HUES64 (cell line): ENCODE measurements at regions not wholly inside any gene's neighbourhood (a gene's known extent, or its start where the extent isn't known, plus 50 kb on each side); places are given as distances from the start of the nearest gene placed in this dataset.
A peak's percentile ranks its signal among the peaks of the same experiment; 100 is the strongest.
"Not testable (repeated sequence)": the region's sequence is repeated elsewhere in the genome, so short reads cannot be mapped to it uniquely, and the experiment has no call there.

Experiments used
- H3K27ac ChIP-seq: 2 replicates; pipeline ENCODE4 v1.7.0; 2013; ENCODE audit warnings: low read depth, low read length, inconsistent platforms
- H3K27me3 ChIP-seq: 2 replicates; pipeline ENCODE4 v1.6.1; 2013; ENCODE audit warnings: mild to moderate bottlenecking, low read length; ENCODE audit not compliant: insufficient read depth
- H3K36me3 ChIP-seq: 2 replicates; pipeline ENCODE4 v1.6.1; 2013; ENCODE audit warnings: mild to moderate bottlenecking, low read length; ENCODE audit not compliant: insufficient read depth
- H3K4me1 ChIP-seq: 2 replicates; pipeline ENCODE4 v1.6.1; 2013; ENCODE audit warnings: mild to moderate bottlenecking, low read length, moderate library complexity; ENCODE audit not compliant: insufficient read depth
- H3K4me3 ChIP-seq: 2 replicates; pipeline ENCODE4 v1.5.1; 2013; ENCODE audit warnings: mild to moderate bottlenecking, low read length, moderate library complexity
- H3K9ac ChIP-seq: 2 replicates; pipeline ENCODE4 v1.6.1; 2013; ENCODE audit warnings: mild to moderate bottlenecking, low read depth, low read length
- H3K9me3 ChIP-seq: 2 replicates; pipeline ENCODE4 v1.6.1; 2013; ENCODE audit warnings: low read depth, low read length; ENCODE audit not compliant: insufficient read depth
- WGBS: fragments of 150-250, 120-280 bp; methylation state at CpG from one replicate; pipeline ENCODE4 v1.1.7; 2013; ENCODE audit warnings: missing lambda C conversion rate; 5-methylcytosine and 5-hydroxymethylcytosine counted together

- no peak overlapping the region for H3K27ac ChIP-seq
These were observed 418.6 kb upstream of the GRAMD2B start for GRCh38 chr5:126004636-126005035.

GRCh38 chr5:126007841-126008240 is 415.4 kb upstream of the GRAMD2B start:
- Histone ChIP-seq H3K9me3 (no peaks in the 10 kb centered on the region), H3K9ac (no peak overlapping the region), H3K27me3 (no peaks in the 10 kb centered on the region), H3K27ac (no peak overlapping the region), H3K36me3 (no peaks in the 10 kb centered on the region), H3K4me1 (peaks cover 26% of the 10 kb centered on the region), H3K4me3 (no peak overlapping the region)
- WGBS = 100% methylated on average over 1 of the region's 1 CpG

More at GRCh38 chr5:126004636-126005035, 418.6 kb upstream of the GRAMD2B start:
- Histone ChIP-seq H3K9ac (no peak overlapping the region), H3K4me3 (no peak overlapping the region), H3K27me3 (no peaks in the 10 kb centered on the region), H3K36me3 (no peaks in the 10 kb centered on the region), H3K9me3 (no peaks in the 10 kb centered on the region), H3K4me1 (peaks cover 25% of the 10 kb centered on the region; the same call in 1 of the 2 replicates)
- 91% methylated on average over 2 of the region's 2 CpGs for WGBS

- no peak overlapping the region for H3K9ac ChIP-seq
- H3K27ac ChIP-seq = peak overlapping the region; percentile 69; the same call in 1 of the 2 replicates
- peaks cover 42% of the 10 kb centered on the region for H3K4me1 ChIP-seq
- 45% methylated on average over 5 of the region's 5 CpGs for WGBS
- H3K4me3 ChIP-seq = no peak overlapping the region
- no peaks in the 10 kb centered on the region for H3K9me3 ChIP-seq
- no peaks in the 10 kb centered on the region for H3K27me3 ChIP-seq
- H3K36me3 ChIP-seq = no peaks in the 10 kb centered on the region
These were observed 413.6 kb upstream of the GRAMD2B start for GRCh38 chr5:126009566-126009965.

- not testable (repeated sequence) for H3K36me3 ChIP-seq, H3K27ac ChIP-seq, H3K4me3 ChIP-seq, H3K9me3 ChIP-seq, H3K27me3 ChIP-seq, H3K9ac ChIP-seq
- 97% methylated on average over 7 of the region's 7 CpGs for WGBS
- peaks cover 60% of the 10 kb centered on the region for H3K4me1 ChIP-seq
These were observed 411.7 kb upstream of the GRAMD2B start for GRCh38 chr5:126011526-126011925.

- no peak overlapping the region for H3K9ac ChIP-seq
- no peak overlapping the region for H3K4me3 ChIP-seq
- no peaks in the 10 kb centered on the region for H3K27me3 ChIP-seq
- H3K36me3 ChIP-seq = no peaks in the 10 kb centered on the region
- H3K4me1 ChIP-seq = peaks cover 52% of the 10 kb centered on the region
- WGBS = no CpG with 5 or more reads among the region's 1 CpG
- no peak overlapping the region for H3K27ac ChIP-seq
- H3K9me3 ChIP-seq = no peaks in the 10 kb centered on the region
These were observed 408.5 kb upstream of the GRAMD2B start for GRCh38 chr5:126014676-126015075.

GRCh38 chr5:126015235-126016181 is 407.7 kb upstream of the GRAMD2B start:
- WGBS = 79% methylated on average over 6 of the region's 8 CpGs

GRCh38 chr5:126016256-126016655 is 407.0 kb upstream of the GRAMD2B start:
- 100% methylated on average over 1 of the region's 1 CpG for WGBS
- no peaks in the 10 kb centered on the region for H3K27me3 ChIP-seq
- no peaks in the 10 kb centered on the region for H3K9me3 ChIP-seq
- H3K36me3 ChIP-seq = no peaks in the 10 kb centered on the region
- no peak overlapping the region for H3K9ac ChIP-seq
- H3K4me1 ChIP-seq = peaks cover 42% of the 10 kb centered on the region
- H3K27ac ChIP-seq = no peak overlapping the region; the same call in 1 of the 2 replicates
- no peak overlapping the region for H3K4me3 ChIP-seq

More at GRCh38 chr5:126015235-126016181, 407.7 kb upstream of the GRAMD2B start:
- no peaks in the 10 kb centered on the region for H3K36me3 ChIP-seq
- no peaks in the 10 kb centered on the region for H3K9me3 ChIP-seq
- H3K27ac ChIP-seq = peak overlapping the region; percentile 6; the same call in 1 of the 2 replicates
- no peak overlapping the region for H3K4me3 ChIP-seq
- peaks cover 44% of the 10 kb centered on the region for H3K4me1 ChIP-seq
- no peaks in the 10 kb centered on the region for H3K27me3 ChIP-seq
- no peak overlapping the region for H3K9ac ChIP-seq

- Histone ChIP-seq H3K9me3 (no peaks in the 10 kb centered on the region), H3K9ac (no peak overlapping the region), H3K36me3 (no peaks in the 10 kb centered on the region), H3K4me3 (no peak overlapping the region), H3K27ac (no peak overlapping the region), H3K27me3 (no peaks in the 10 kb centered on the region), H3K4me1 (peaks cover 42% of the 10 kb centered on the region)
- 96% methylated on average over 2 of the region's 2 CpGs for WGBS
These were observed 406.1 kb upstream of the GRAMD2B start for GRCh38 chr5:126017096-126017495.

GRCh38 chr5:126020770-126021169 is 402.4 kb upstream of the GRAMD2B start:
- Histone ChIP-seq H3K9me3 (no peaks in the 10 kb centered on the region), H3K4me1 (peaks cover 13% of the 10 kb centered on the region), H3K36me3 (no peaks in the 10 kb centered on the region), H3K27me3 (no peaks in the 10 kb centered on the region), H3K27ac (no peak overlapping the region), H3K9ac (no peak overlapping the region), H3K4me3 (no peak overlapping the region)
- 91% methylated on average over 5 of the region's 5 CpGs for WGBS

- WGBS = 95% methylated on average over 2 of the region's 2 CpGs
- no peak overlapping the region for H3K27ac ChIP-seq
- no peaks in the 10 kb centered on the region for H3K4me1 ChIP-seq
- H3K36me3 ChIP-seq = no peaks in the 10 kb centered on the region
- H3K27me3 ChIP-seq = no peaks in the 10 kb centered on the region
- no peaks in the 10 kb centered on the region for H3K9me3 ChIP-seq
- no peak overlapping the region for H3K9ac ChIP-seq
- H3K4me3 ChIP-seq = no peak overlapping the region
These were observed 399.2 kb upstream of the GRAMD2B start for GRCh38 chr5:126023994-126024441.

GRCh38 chr5:126027149-126027548 is 396.1 kb upstream of the GRAMD2B start:
- H3K9ac ChIP-seq = no peak overlapping the region
- H3K36me3 ChIP-seq = no peaks in the 10 kb centered on the region
- H3K27me3 ChIP-seq = no peaks in the 10 kb centered on the region
- WGBS = 95% methylated on average over 3 of the region's 3 CpGs
- peaks cover 6% of the 10 kb centered on the region; the same call in 1 of the 2 replicates for H3K9me3 ChIP-seq
- H3K4me3 ChIP-seq = no peak overlapping the region
- H3K4me1 ChIP-seq = no peaks in the 10 kb centered on the region
- H3K27ac ChIP-seq = no peak overlapping the region
